ENCODE measurements at regions not wholly inside any gene's neighbourhood (a gene's known extent, or its start where the extent isn't known, plus 50 kb on each side); places are given as distances from the start of the nearest gene placed in this dataset.
A peak's percentile ranks its signal among the peaks of the same experiment; 100 is the strongest.
"Not testable (repeated sequence)": the region's sequence is repeated elsewhere in the genome, so short reads cannot be mapped to it uniquely, and the experiment has no call there.

- FAIRE-seq, result no peak
Measured at GRCh38 chr21:30104241-30104640, 62.4 kb downstream of the CLDN17 start.

GRCh38 chr21:30102871-30103270 is 63.7 kb downstream of the CLDN17 start:
- no peak for FAIRE-seq

- no peak for FAIRE-seq
Measured at GRCh38 chr21:30101967-30102366, 64.6 kb downstream of the CLDN17 start.

GRCh38 chr21:30097791-30098190 is 68.8 kb downstream of the CLDN17 start:
- no peak for FAIRE-seq

GRCh38 chr21:30083225-30083945 is 83.2 kb downstream of the CLDN17 start:
- FAIRE-seq, result no peak

- FAIRE-seq, result no peak
Measured at GRCh38 chr21:30081506-30081905, 85.1 kb downstream of the CLDN17 start.

- FAIRE-seq, result no peak
Measured at GRCh38 chr21:30072496-30072895, 94.1 kb downstream of the CLDN17 start.

- no peak for FAIRE-seq
Measured at GRCh38 chr21:30058928-30059327, 107.7 kb downstream of the CLDN17 start.

GRCh38 chr21:30057108-30057507 is 109.5 kb downstream of the CLDN17 start:
- FAIRE-seq, result no peak

GRCh38 chr21:30048570-30048969 is 108.8 kb upstream of the GRIK1 start:
- no peak for FAIRE-seq

GRCh38 chr21:30044447-30045064 is 104.8 kb upstream of the GRIK1 start:
- peak; percentile 84 for FAIRE-seq

- peak; percentile 12 for FAIRE-seq
Measured at GRCh38 chr21:30042443-30042842, 102.6 kb upstream of the GRIK1 start.

- no peak for FAIRE-seq
Measured at GRCh38 chr21:30033441-30033840, 93.6 kb upstream of the GRIK1 start.

GRCh38 chr21:30030416-30030815 is 90.6 kb upstream of the GRIK1 start:
- FAIRE-seq, result no peak

GRCh38 chr21:30028537-30028936 is 88.7 kb upstream of the GRIK1 start:
- FAIRE-seq, result no peak

- FAIRE-seq, result no peak
Measured at GRCh38 chr21:30027986-30028385, 88.2 kb upstream of the GRIK1 start.

- not testable (repeated sequence) for FAIRE-seq
Measured at GRCh38 chr21:30023056-30023455, 83.3 kb upstream of the GRIK1 start.

- FAIRE-seq, result no peak
Measured at GRCh38 chr21:30014886-30015285, 75.1 kb upstream of the GRIK1 start.

- FAIRE-seq, result no peak
Measured at GRCh38 chr21:29991624-29992023, 51.8 kb upstream of the GRIK1 start.

- FAIRE-seq, result no peak
Measured at GRCh38 chr21:29989634-29990234, 49.9 kb upstream of the GRIK1 start.
